Osteocyte (in vitro differentiated cells): ENCODE measurements at regions not wholly inside any gene's neighbourhood (a gene's known extent, or its start where the extent isn't known, plus 50 kb on each side); places are given as distances from the start of the nearest gene placed in this dataset.
"Not testable (repeated sequence)": the region's sequence is repeated elsewhere in the genome, so short reads cannot be mapped to it uniquely, and the experiment has no call there.

Experiments used
- DNase-seq: peaks from one replicate; pipeline ENCODE4 v3.0.0; 2021; ENCODE audit warnings: mixed read lengths; ENCODE audit not compliant: unreplicated experiment; ENCODE audit errors: extremely low spot score
- H3K27ac Mint-ChIP-seq: one replicate; pipeline ENCODE4 v1.8.0; 2021; ENCODE audit warnings: mild to moderate bottlenecking, mixed read lengths; ENCODE audit not compliant: unreplicated experiment
- H3K27me3 Mint-ChIP-seq: one replicate; pipeline ENCODE4 v1.8.0; 2021; ENCODE audit warnings: mixed read lengths; ENCODE audit not compliant: unreplicated experiment
- H3K36me3 Mint-ChIP-seq: one replicate; pipeline ENCODE4 v1.8.0; 2021; ENCODE audit warnings: mixed read lengths; ENCODE audit not compliant: unreplicated experiment
- H3K4me1 Mint-ChIP-seq: one replicate; pipeline ENCODE4 v1.8.0; 2021; ENCODE audit warnings: mixed read lengths; ENCODE audit not compliant: unreplicated experiment
- H3K4me3 Mint-ChIP-seq: one replicate; pipeline ENCODE4 v1.8.0; 2021; ENCODE audit warnings: mild to moderate bottlenecking, moderate library complexity, mixed read lengths; ENCODE audit not compliant: unreplicated experiment
- H3K9me3 Mint-ChIP-seq: one replicate; pipeline ENCODE4 v1.8.0; 2021; ENCODE audit warnings: mixed read lengths; ENCODE audit not compliant: unreplicated experiment
- TF ChIP-seq, protein P1 (sequence below): fragments of 200-600 bp; sonication (generic); IDR thresholded peaks from 2 replicates; pipeline ENCODE4 v1.5.0; 2021; ENCODE audit warnings: antibody characterized with exemption, mild to moderate bottlenecking, moderate library complexity

DNA sequence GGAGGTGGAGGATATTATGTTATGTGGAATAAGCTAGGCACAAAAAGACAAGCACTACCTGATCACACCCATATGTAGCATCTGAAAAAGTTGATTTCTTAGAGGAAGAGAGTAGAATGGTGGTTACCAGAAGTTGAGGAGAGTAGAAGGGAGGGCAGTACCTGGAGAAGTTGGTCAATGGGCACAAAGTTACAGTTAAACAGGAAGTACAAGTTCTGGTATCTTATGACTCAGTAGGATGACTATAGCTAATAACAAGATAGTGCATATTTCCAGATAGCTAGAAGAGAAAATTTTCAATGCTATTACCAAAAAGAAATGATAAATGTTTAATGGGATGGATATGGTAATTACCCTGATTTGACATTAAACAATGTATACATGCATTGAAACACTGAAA, 686.7 kb downstream of the ISL1 start:
- H3K9me3 Mint-ChIP-seq = peaks cover 10% of the 10 kb centered on the region
- TF ChIP-seq, protein P1, sequence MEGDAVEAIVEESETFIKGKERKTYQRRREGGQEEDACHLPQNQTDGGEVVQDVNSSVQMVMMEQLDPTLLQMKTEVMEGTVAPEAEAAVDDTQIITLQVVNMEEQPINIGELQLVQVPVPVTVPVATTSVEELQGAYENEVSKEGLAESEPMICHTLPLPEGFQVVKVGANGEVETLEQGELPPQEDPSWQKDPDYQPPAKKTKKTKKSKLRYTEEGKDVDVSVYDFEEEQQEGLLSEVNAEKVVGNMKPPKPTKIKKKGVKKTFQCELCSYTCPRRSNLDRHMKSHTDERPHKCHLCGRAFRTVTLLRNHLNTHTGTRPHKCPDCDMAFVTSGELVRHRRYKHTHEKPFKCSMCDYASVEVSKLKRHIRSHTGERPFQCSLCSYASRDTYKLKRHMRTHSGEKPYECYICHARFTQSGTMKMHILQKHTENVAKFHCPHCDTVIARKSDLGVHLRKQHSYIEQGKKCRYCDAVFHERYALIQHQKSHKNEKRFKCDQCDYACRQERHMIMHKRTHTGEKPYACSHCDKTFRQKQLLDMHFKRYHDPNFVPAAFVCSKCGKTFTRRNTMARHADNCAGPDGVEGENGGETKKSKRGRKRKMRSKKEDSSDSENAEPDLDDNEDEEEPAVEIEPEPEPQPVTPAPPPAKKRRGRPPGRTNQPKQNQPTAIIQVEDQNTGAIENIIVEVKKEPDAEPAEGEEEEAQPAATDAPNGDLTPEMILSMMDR = no peak
- H3K36me3 Mint-ChIP-seq = no peaks in the 10 kb centered on the region
- H3K27ac Mint-ChIP-seq = no peak overlapping the region
- no peak overlapping the region for H3K4me3 Mint-ChIP-seq
- no peaks in the 10 kb centered on the region for H3K4me1 Mint-ChIP-seq
- DNase-seq = no peak
- peaks cover 2% of the 10 kb centered on the region for H3K27me3 Mint-ChIP-seq

DNA sequence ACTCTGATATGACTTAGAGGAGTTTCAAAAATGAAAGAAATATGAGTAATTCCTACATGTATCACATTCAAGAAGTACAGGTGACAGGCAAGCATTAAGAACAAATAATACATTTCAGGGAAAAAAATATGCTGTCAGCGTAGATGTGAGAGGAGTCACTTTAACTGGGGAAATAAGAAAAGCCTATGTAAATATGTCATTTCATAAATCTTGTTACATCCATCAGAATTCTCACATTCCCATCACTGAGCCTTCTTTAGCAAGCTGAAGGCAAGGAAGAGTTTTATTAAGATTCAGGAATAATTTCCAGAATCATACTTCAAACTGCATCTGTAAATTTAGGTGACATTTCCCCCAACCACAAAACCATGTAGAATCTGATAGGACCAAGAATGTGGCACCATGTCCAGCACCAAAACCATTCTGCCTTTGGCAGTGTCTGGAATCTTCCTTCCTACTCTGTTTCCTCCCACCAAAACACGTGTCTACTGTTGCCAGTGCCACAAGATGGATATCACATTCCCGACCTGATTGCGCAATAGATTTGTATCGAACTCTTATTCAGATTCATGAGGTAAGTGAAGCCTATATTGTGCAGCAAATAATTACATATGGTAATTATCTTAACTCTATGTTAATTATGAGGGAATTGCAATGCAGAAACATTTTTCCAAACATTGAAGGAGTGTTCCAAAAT, 690.9 kb downstream of the ISL1 start:
- H3K27me3 Mint-ChIP-seq = peaks cover 2% of the 10 kb centered on the region
- TF ChIP-seq, protein P1 = no peak
- no peaks in the 10 kb centered on the region for H3K4me1 Mint-ChIP-seq
- H3K9me3 Mint-ChIP-seq = no peaks in the 10 kb centered on the region
- no peak overlapping the region for H3K4me3 Mint-ChIP-seq
- H3K36me3 Mint-ChIP-seq = no peaks in the 10 kb centered on the region
- DNase-seq = no peak
- H3K27ac Mint-ChIP-seq = no peak overlapping the region

DNA sequence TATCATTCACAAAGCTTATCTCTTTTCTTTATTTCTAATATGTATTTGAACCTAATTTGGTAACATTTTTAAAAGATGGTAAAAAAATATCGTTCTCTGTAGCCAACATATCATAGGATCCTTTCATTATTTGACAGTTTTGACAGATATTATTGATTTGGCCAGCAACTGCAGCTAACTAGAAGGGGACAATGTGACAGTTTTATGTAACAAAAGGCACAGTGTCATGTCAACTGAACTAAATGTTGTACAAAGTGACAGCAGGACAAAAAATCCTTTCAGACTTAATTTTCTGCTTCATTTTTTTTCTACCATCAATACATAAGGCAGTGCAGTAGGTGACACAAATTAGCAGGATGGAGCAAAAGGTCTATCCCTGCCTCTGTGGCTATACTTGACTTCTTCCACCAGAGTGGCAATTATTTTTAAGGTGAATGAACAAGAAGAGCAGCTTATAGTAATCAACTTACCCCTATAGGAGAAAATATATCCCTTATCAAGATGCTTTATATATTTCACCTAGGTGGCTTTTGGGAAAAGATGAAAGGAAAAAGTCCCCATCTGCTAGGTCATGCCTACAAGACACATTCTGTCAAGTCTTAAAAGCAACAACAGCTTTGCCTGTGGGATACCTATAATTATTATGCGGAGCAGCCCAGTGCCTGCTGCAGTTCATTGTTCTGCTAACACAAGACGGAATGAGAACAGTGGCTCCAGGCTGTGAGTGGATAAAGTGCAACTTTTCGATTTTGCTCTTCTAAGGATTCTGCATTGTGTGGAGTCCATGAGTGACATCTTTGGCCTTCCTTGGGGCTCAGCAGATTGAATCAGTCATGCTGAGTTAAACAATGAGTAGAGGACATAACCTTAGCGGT, 694.9 kb downstream of the ISL1 start:
- H3K4me3 Mint-ChIP-seq = no peak overlapping the region
- peaks cover 2% of the 10 kb centered on the region for H3K27me3 Mint-ChIP-seq
- H3K4me1 Mint-ChIP-seq = no peaks in the 10 kb centered on the region
- DNase-seq = no peak
- TF ChIP-seq, protein P1 = no peak
- H3K36me3 Mint-ChIP-seq = no peaks in the 10 kb centered on the region
- H3K27ac Mint-ChIP-seq = no peak overlapping the region
- no peaks in the 10 kb centered on the region for H3K9me3 Mint-ChIP-seq

DNA sequence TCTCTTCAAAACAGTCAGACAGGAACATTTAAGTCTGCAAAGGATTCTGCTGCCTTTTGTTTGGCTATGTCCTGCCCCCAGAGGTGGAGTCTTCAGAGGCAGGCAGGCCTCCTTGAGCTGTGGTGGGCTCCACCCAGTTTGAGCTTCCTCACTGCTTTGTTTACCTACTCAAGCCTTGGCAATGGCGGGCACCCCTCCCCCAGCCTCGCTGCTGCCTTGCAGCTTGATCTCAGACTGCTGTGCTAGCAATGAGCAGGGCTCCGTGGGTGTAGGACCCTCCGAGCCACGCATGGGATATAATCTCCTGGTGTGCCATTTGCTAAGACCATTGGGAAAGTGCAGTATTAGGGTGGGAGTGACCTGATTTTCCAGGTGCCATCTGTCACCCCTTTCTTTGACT, 685.4 kb upstream of the ITGA1 start:
- not testable (repeated sequence) for H3K4me1 Mint-ChIP-seq, H3K27ac Mint-ChIP-seq, DNase-seq

DNA sequence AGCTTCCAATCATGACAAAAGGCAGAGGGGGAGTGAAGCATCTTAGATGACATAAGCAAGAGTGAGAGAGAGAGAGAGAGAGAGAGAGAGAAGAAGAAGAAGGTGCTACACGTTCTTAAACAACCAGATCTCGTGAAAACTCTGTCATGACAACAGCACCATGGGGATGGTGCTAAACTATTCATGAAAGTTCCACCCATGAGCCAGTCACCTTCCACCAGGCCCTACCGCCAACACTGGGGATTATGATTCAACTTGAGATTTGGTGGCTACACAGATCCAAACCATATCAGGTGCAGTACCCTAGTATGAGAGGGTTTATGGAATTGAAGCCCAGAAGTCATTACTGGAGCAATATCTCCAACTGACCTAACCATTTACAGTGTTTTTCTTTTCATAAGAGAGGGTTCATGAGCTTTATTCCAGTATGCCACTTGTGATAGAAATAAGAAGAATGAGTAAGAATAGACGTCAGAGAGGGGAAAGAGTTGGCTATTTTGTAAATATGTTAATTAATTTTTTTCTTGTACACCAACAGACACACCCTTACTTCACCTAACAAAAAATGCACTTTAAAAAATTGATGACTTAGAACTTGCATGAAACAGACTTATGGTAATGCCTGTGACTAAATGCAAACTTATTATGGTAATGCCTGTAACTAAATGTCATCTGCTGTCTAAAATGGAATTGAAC, 680.4 kb upstream of the ITGA1 start:
- Mint-ChIP-seq H3K36me3 (no peaks in the 10 kb centered on the region), H3K9me3 (peaks cover 6% of the 10 kb centered on the region), H3K4me1 (no peaks in the 10 kb centered on the region), H3K27ac (no peak overlapping the region), H3K27me3 (no peaks in the 10 kb centered on the region), H3K4me3 (no peak overlapping the region)
- no peak for DNase-seq
- TF ChIP-seq, protein P1 = no peak

More for the DNA sequence above, 685.4 kb upstream of the ITGA1 start:
- not testable (repeated sequence) for H3K9me3 Mint-ChIP-seq, H3K36me3 Mint-ChIP-seq, H3K27me3 Mint-ChIP-seq, H3K4me3 Mint-ChIP-seq
